GM19468 (cell line): ENCODE measurements at regions not wholly inside any gene's neighbourhood (a gene's known extent, or its start where the extent isn't known, plus 50 kb on each side); places are given as distances from the start of the nearest gene placed in this dataset.
"Not testable (repeated sequence)": the region's sequence is repeated elsewhere in the genome, so short reads cannot be mapped to it uniquely, and the experiment has no call there.

Experiments used
- ATAC-seq: cut with Tn5 transposase; IDR thresholded peaks from one replicate; pipeline ENCODE4 v1.9.1; 2021; ENCODE audit warnings: mild to moderate bottlenecking, moderate library complexity, moderate number of reproducible peaks; ENCODE audit not compliant: unreplicated experiment; ENCODE audit errors: extremely low read depth

- ATAC-seq = no peak
Observed at GRCh38 chr1:195867638-195868037, 740.6 kb downstream of the KCNT2 start.

GRCh38 chr1:195866781-195867222 is 741.4 kb downstream of the KCNT2 start:
- ATAC-seq = no peak

- no peak for ATAC-seq
Observed at GRCh38 chr1:195866091-195866780, 742.0 kb downstream of the KCNT2 start.

GRCh38 chr1:195851804-195852203 is 756.4 kb downstream of the KCNT2 start:
- ATAC-seq = no peak

- ATAC-seq = no peak
Observed at GRCh38 chr1:195851016-195851601, 757.1 kb downstream of the KCNT2 start.

GRCh38 chr1:195849180-195849579 is 759.1 kb downstream of the KCNT2 start:
- ATAC-seq = no peak

GRCh38 chr1:195847957-195848875 is 760.0 kb downstream of the KCNT2 start:
- ATAC-seq = not testable (repeated sequence)

GRCh38 chr1:195831789-195832188 is 776.5 kb downstream of the KCNT2 start:
- no peak for ATAC-seq

GRCh38 chr1:195828325-195828724 is 779.9 kb downstream of the KCNT2 start:
- no peak for ATAC-seq

GRCh38 chr1:195820925-195821324 is 787.3 kb downstream of the KCNT2 start:
- no peak for ATAC-seq

GRCh38 chr1:195806060-195806459 is 802.2 kb downstream of the KCNT2 start:
- ATAC-seq = no peak

GRCh38 chr1:195804547-195804946 is 803.7 kb downstream of the KCNT2 start:
- no peak for ATAC-seq

- no peak for ATAC-seq
Observed at GRCh38 chr1:195799016-195799415, 809.2 kb downstream of the KCNT2 start.

GRCh38 chr1:195794225-195794624 is 814.0 kb downstream of the KCNT2 start:
- no peak for ATAC-seq

- no peak for ATAC-seq
Observed at GRCh38 chr1:195791796-195792195, 816.4 kb downstream of the KCNT2 start.

- no peak for ATAC-seq
Observed at GRCh38 chr1:195790514-195791168, 817.6 kb downstream of the KCNT2 start.

GRCh38 chr1:195789321-195789720 is 818.9 kb downstream of the KCNT2 start:
- no peak for ATAC-seq

- ATAC-seq = no peak
Observed at GRCh38 chr1:195788721-195789120, 819.5 kb downstream of the KCNT2 start.

- ATAC-seq = no peak
Observed at GRCh38 chr1:195785830-195786229, 822.4 kb downstream of the KCNT2 start.

GRCh38 chr1:195773931-195774330 is 834.3 kb downstream of the KCNT2 start:
- ATAC-seq = no peak
